ENCODE measurements at regions not wholly inside any gene's neighbourhood (a gene's known extent, or its start where the extent isn't known, plus 50 kb on each side); places are given as distances from the start of the nearest gene placed in this dataset.

DNA sequence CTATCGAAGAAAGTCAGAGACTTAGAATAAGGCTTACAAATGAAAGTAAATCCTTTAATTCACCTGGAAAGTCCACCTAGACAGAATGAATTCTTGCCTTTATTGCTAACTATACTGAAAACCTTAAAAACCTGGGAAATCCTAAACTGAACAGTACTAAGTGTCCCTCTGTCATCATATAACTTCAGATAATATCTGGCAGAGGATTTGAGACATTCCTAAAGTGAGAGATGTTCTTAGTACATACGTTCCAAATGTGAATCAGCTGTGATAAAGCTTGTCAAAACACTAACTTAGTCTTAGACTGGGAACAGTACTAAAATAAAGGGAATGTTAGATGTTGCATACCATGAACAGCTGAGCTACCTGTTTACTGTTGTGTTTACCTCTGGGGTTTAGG, 121.7 kb downstream of the TNFSF18 start:
- no peak for TF ChIP-seq CTCF (IDR thresholded peaks at IDR 0.05)
- no peak for TF ChIP-seq POLR2AphosphoS5 (IDR thresholded peaks at IDR 0.05; ENCODE audit: low read depth, low read length)

Measured in SK-N-SH (cell line).